RCC 7860 (cell line): ENCODE measurements at regions not wholly inside any gene's neighbourhood (a gene's known extent, or its start where the extent isn't known, plus 50 kb on each side); places are given as distances from the start of the nearest gene placed in this dataset.
"Not testable (repeated sequence)": the region's sequence is repeated elsewhere in the genome, so short reads cannot be mapped to it uniquely, and the experiment has no call there.

Experiments
- DNase-seq: peaks from one replicate; pipeline ENCODE4 v3.0.0-alpha.2; 2015; ENCODE audit warnings: low spot score
- FAIRE-seq: peaks from 2 replicates; lab custom pipeline; 2012; peaks lifted over from hg19 to GRCh38; lab: Jason Lieb, UNC

GRCh38 chr1:224529844-224530243 is 86.3 kb upstream of the CNIH3 start:
- FAIRE-seq (no peak), DNase-seq (no peak)

GRCh38 chr1:224533517-224533916 is 82.6 kb upstream of the CNIH3 start:
- no peak for FAIRE-seq
- no peak for DNase-seq

- DNase-seq = no peak
- FAIRE-seq = no peak
Measured at GRCh38 chr1:224534731-224535130, 81.4 kb upstream of the CNIH3 start.

GRCh38 chr1:224535641-224536040 is 80.5 kb upstream of the CNIH3 start:
- FAIRE-seq (no peak), DNase-seq (no peak)

- FAIRE-seq (no peak), DNase-seq (no peak)
Measured at GRCh38 chr1:224539971-224540370, 76.1 kb upstream of the CNIH3 start.

GRCh38 chr1:224540535-224540934 is 75.6 kb upstream of the CNIH3 start:
- DNase-seq = no peak
- no peak for FAIRE-seq

- DNase-seq (no peak), FAIRE-seq (no peak)
Measured at GRCh38 chr1:224541072-224541790, 74.9 kb upstream of the CNIH3 start.

- FAIRE-seq (no peak), DNase-seq (no peak)
Measured at GRCh38 chr1:224541901-224542630, 74.1 kb upstream of the CNIH3 start.

- FAIRE-seq (peak; percentile 98), DNase-seq (peak; percentile 98)
Measured at GRCh38 chr1:224542783-224543440, 73.2 kb upstream of the CNIH3 start.

GRCh38 chr1:224543453-224543852 is 72.7 kb upstream of the CNIH3 start:
- DNase-seq (no peak), FAIRE-seq (no peak)

GRCh38 chr1:224544346-224545110 is 71.6 kb upstream of the CNIH3 start:
- FAIRE-seq (no peak), DNase-seq (no peak)

- no peak for FAIRE-seq
- DNase-seq = no peak
Measured at GRCh38 chr1:224545571-224545970, 70.5 kb upstream of the CNIH3 start.

- DNase-seq (no peak), FAIRE-seq (no peak)
Measured at GRCh38 chr1:224548676-224549075, 67.4 kb upstream of the CNIH3 start.

- not testable (repeated sequence) for FAIRE-seq, DNase-seq
Measured at GRCh38 chr1:224551189-224551588, 64.9 kb upstream of the CNIH3 start.

- no peak for DNase-seq
- no peak for FAIRE-seq
Measured at GRCh38 chr1:224554056-224554455, 62.1 kb upstream of the CNIH3 start.

- no peak for DNase-seq
- FAIRE-seq = no peak
Measured at GRCh38 chr1:224554620-224555259, 61.4 kb upstream of the CNIH3 start.

- no peak for DNase-seq
- no peak for FAIRE-seq
Measured at GRCh38 chr1:224558904-224559303, 57.2 kb upstream of the CNIH3 start.

- FAIRE-seq (no peak), DNase-seq (no peak)
Measured at GRCh38 chr1:224559981-224560728, 56.0 kb upstream of the CNIH3 start.

GRCh38 chr1:224562881-224563280 is 53.2 kb upstream of the CNIH3 start:
- peak; percentile 47 for DNase-seq
- FAIRE-seq = not testable (repeated sequence)

GRCh38 chr1:224563666-224564065 is 52.5 kb upstream of the CNIH3 start:
- DNase-seq (no peak), FAIRE-seq (no peak)
